IMR-90 (cell line): ENCODE measurements at regions not wholly inside any gene's neighbourhood (a gene's known extent, or its start where the extent isn't known, plus 50 kb on each side); places are given as distances from the start of the nearest gene placed in this dataset.
"Not testable (repeated sequence)": the region's sequence is repeated elsewhere in the genome, so short reads cannot be mapped to it uniquely, and the experiment has no call there.

Experiments used
- ATAC-seq: fragments of 200-7000 bp; cut with Tn5 transposase; 2 replicates; pipeline ENCODE4 v1.9.1; 2020; ENCODE audit warnings: low read depth, mild to moderate bottlenecking, moderate library complexity
- BruUV-seq: library from RNA; stranded (reverse); fragments of 400-500 nt; replicated peaks from 2 replicates; lab custom pipeline; 2021; lab: Mats Ljungman, UMichigan
- CTCF ChIA-PET: fragments of 300-600 bp; formaldehyde crosslinking; extraction: SDS; loops from one replicate; lab custom pipeline; 2021; ENCODE audit warnings: antibody characterized with exemption; lab: Yijun Ruan, JAX
- POLR2A ChIA-PET: fragments of 300-600 bp; sonication (Branson Sonifier 250); formaldehyde crosslinking; loops from one replicate; lab custom pipeline; 2022; ENCODE audit warnings: antibody characterized with exemption; ENCODE audit not compliant: unreplicated experiment; lab: Charles Lee
- DNase-seq: peaks from one replicate; pipeline ENCODE4 v3.0.0; 2013
- H2AFZ ChIP-seq: replicated peaks from 2 replicates; pipeline ENCODE3; 2013; ENCODE audit warnings: low read length, mild to moderate bottlenecking; ENCODE audit not compliant: poor library complexity
- H2AK5ac ChIP-seq: 2 replicates; pipeline ENCODE4 v1.6.1; 2013; ENCODE audit warnings: low read depth, low read length, inconsistent platforms
- H2AK9ac ChIP-seq: replicated peaks from 2 replicates; pipeline ENCODE3; 2013; ENCODE audit warnings: mild to moderate bottlenecking, low read depth, low read length, moderate library complexity; ENCODE audit not compliant: poor library complexity
- H2BK120ac ChIP-seq: 2 replicates; pipeline ENCODE4 v1.6.1; 2013; ENCODE audit warnings: low read depth, low read length, inconsistent platforms
- H2BK15ac ChIP-seq: 3 replicates; pipeline ENCODE4 v1.6.1; 2013; ENCODE audit warnings: low read depth, low read length, inconsistent platforms
- H2BK20ac ChIP-seq: 2 replicates; pipeline ENCODE4 v1.6.1; 2013; ENCODE audit warnings: low read depth, mild to moderate bottlenecking, inconsistent platforms, low read length, moderate library complexity
- H2BK5ac ChIP-seq: 2 replicates; pipeline ENCODE4 v1.6.1; 2013; ENCODE audit warnings: mild to moderate bottlenecking, low read depth, low read length, inconsistent platforms; ENCODE audit not compliant: poor library complexity, severe bottlenecking
- H3K14ac ChIP-seq: replicated peaks from 2 replicates; pipeline ENCODE4 v1.6.1; 2013; ENCODE audit warnings: low read depth, low read length, inconsistent platforms
- H3K18ac ChIP-seq: 2 replicates; pipeline ENCODE4 v1.6.1; 2013; ENCODE audit warnings: low read depth, low read length, control low read depth
- H3K23ac ChIP-seq: 2 replicates; pipeline ENCODE4 v1.6.1; 2013; ENCODE audit warnings: low read depth, low read length, inconsistent platforms
- H3K27ac ChIP-seq: 2 replicates; pipeline ENCODE4 v1.5.1; 2013; ENCODE audit warnings: mild to moderate bottlenecking, control low read depth, low read length; ENCODE audit not compliant: insufficient read depth
- H3K27me3 ChIP-seq: 2 replicates; pipeline ENCODE4 v1.6.1; 2013; ENCODE audit warnings: low read length; ENCODE audit not compliant: control insufficient read depth, insufficient read depth
- H3K36me3 ChIP-seq: 2 replicates; pipeline ENCODE4 v1.6.1; 2013; ENCODE audit warnings: low read length, mixed read lengths; ENCODE audit not compliant: control insufficient read depth, insufficient read depth
- H3K4ac ChIP-seq: 2 replicates; pipeline ENCODE4 v1.6.1; 2013; ENCODE audit warnings: low read depth, low read length, inconsistent platforms
- H3K4me1 ChIP-seq: 2 replicates; pipeline ENCODE4 v1.6.1; 2013; ENCODE audit warnings: low read length, mixed read lengths; ENCODE audit not compliant: control insufficient read depth, insufficient read depth
- H3K4me2 ChIP-seq: 2 replicates; pipeline ENCODE4 v1.6.1; 2013; ENCODE audit warnings: low read depth, mild to moderate bottlenecking, control low read depth, low read length, moderate library complexity
- H3K4me3 ChIP-seq: 2 replicates; pipeline ENCODE4 v1.5.1; 2013; ENCODE audit warnings: low read depth, mild to moderate bottlenecking, control low read depth, low read length, moderate library complexity; ENCODE audit not compliant: insufficient read depth
- H3K56ac ChIP-seq: 2 replicates; pipeline ENCODE4 v1.6.1; 2013; ENCODE audit warnings: low read length, inconsistent platforms; ENCODE audit not compliant: insufficient read depth; ENCODE audit errors: extremely low read depth
- H3K79me1 ChIP-seq, 2 experiments: 2 replicates each; pipeline ENCODE4 v1.6.1; 2013; ENCODE audit warnings: low read length in 2 of 2, inconsistent platforms in 1 of 2, low read depth in 1 of 2
- H3K9ac ChIP-seq: 2 replicates; pipeline ENCODE4 v1.6.1; 2013; ENCODE audit warnings: low read depth, low read length, control low read depth
- H3K9me1 ChIP-seq: 2 replicates; pipeline ENCODE4 v1.6.1; 2013; ENCODE audit warnings: low read length, inconsistent platforms; ENCODE audit not compliant: insufficient read depth
- H3K9me3 ChIP-seq: 2 replicates; pipeline ENCODE4 v1.6.1; 2013; ENCODE audit warnings: low read length; ENCODE audit not compliant: control insufficient read depth, insufficient read depth
- H4K20me1 ChIP-seq: 2 replicates; pipeline ENCODE4 v1.6.1; 2013; ENCODE audit warnings: low read length, inconsistent platforms; ENCODE audit not compliant: insufficient read depth
- H4K5ac ChIP-seq: 2 replicates; pipeline ENCODE4 v1.6.1; 2013; ENCODE audit warnings: mild to moderate bottlenecking, low read depth, low read length, control low read depth
- H4K8ac ChIP-seq, 2 experiments: 2 replicates each; pipeline ENCODE4 v1.6.1; 2013; ENCODE audit warnings: low read depth in 2 of 2, low read length in 2 of 2, control low read depth in 1 of 2, inconsistent platforms in 1 of 2
- H4K91ac ChIP-seq: 2 replicates; pipeline ENCODE4 v1.6.1; 2013; ENCODE audit warnings: low read depth, low read length, inconsistent platforms; ENCODE audit not compliant: insufficient read depth
- MAFK ChIP-seq: IDR thresholded peaks from 2 replicates; pipeline ENCODE4 v1.6.1; 2012; ENCODE audit warnings: low read depth, low read length, improper control_type of control experiment
- RAD21 ChIP-seq: IDR thresholded peaks from 2 replicates; pipeline ENCODE4 v1.6.1; 2012; ENCODE audit warnings: low read length, improper control_type of control experiment
- WGBS, 2 experiments: methylation state at CpG; one replicate each; pipeline versions ENCODE4 v1.1.5 to v1.1.7; 2013; ENCODE audit warnings: missing lambda C conversion rate in 2 of 2; ENCODE audit not compliant: insufficient read length in 1 of 2; ENCODE audit errors: extremely low coverage in 2 of 2; 5-methylcytosine and 5-hydroxymethylcytosine counted together
- dilution Hi-C: fragments of 300-500 bp; cut with HindIII; formaldehyde crosslinking; loops from one replicate; pipeline ENCODE4 v1.14.3; 2018; ENCODE audit warnings: low sequenced_read_pairs; ENCODE audit not compliant: unreplicated experiment
- in situ Hi-C: fragments of 300-500 bp; cut with MboI; formaldehyde crosslinking; loops from 3 replicates; pipeline ENCODE4 v1.14.3; 2019; ENCODE audit warnings: low sequenced_read_pairs, inconsistent platforms, mixed read lengths
- intact Hi-C: fragments of 100-400 bp; cut with micrococcal nuclease; formaldehyde crosslinking; loops from 2 replicates; pipeline ENCODE4 v1.10.0; 2022

DNA sequence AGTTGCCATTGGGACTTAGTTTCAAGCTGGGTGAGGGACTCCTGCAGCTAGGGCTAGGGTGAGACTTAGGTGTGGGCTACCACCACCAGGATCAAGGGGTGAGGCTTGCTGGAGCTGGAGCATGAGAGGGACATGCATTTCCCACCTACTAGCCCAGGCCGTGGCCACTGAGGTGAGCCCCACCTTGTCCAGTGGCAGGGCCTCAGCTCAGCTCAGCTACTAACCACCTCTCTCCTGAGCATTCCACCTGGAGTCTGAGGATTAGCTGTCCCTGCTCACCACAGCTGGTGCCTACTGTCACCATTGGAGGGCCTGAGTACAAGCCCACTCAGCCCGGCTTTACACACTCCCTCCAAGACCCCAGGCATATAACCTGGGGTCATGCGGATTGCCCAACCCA is 62.6 kb upstream of the MAGEH1 start:
- no peak overlapping the region for H2AFZ ChIP-seq
- H3K27ac ChIP-seq, result no peak overlapping the region
- no peak overlapping the region for H3K4me3 ChIP-seq
- no peaks in the 10 kb centered on the region for H3K27me3 ChIP-seq
- CTCF ChIA-PET, result no interaction called here
- H3K79me1 ChIP-seq, result no peaks in the 10 kb centered on the region
- dilution Hi-C loops (no loop called here), in situ Hi-C loops (no loop called here), intact Hi-C loops (no loop called here)
- no peak overlapping the region for H2AK9ac ChIP-seq
- no peaks in the 10 kb centered on the region for H3K4me1 ChIP-seq
- no peak overlapping the region for H4K8ac ChIP-seq
- H3K56ac ChIP-seq, result no peak overlapping the region
- ATAC-seq, result no peak
- H3K23ac ChIP-seq, result no peak overlapping the region
- H3K9me1 ChIP-seq, result no peaks in the 10 kb centered on the region
- no peak overlapping the region for H3K4ac ChIP-seq
- BruUV-seq, result no TSS peak
- H4K5ac ChIP-seq, result no peak overlapping the region
- no peak overlapping the region for H2AK5ac ChIP-seq
- H2BK5ac ChIP-seq, result no peak overlapping the region
- POLR2A ChIA-PET, result no interaction called here
- H4K91ac ChIP-seq, result no peak overlapping the region
- no peak for DNase-seq
- no peak overlapping the region for H3K4me2 ChIP-seq
- no peak overlapping the region for H3K14ac ChIP-seq
- no peak overlapping the region for H2BK20ac ChIP-seq
- no peaks in the 10 kb centered on the region for H3K36me3 ChIP-seq
- H2BK15ac ChIP-seq, result no peak overlapping the region
- H3K9ac ChIP-seq, result no peak overlapping the region
- H3K18ac ChIP-seq, result no peak overlapping the region
- no peak for TF ChIP-seq RAD21
- TF ChIP-seq MAFK, result no peak
- no peak overlapping the region for H2BK120ac ChIP-seq
- H4K20me1 ChIP-seq, result no peaks in the 10 kb centered on the region
- H3K9me3 ChIP-seq, result no peaks in the 10 kb centered on the region
- WGBS, 2 experiments, result 83% methylated on average over 1 of the region's 3 CpGs; no CpG with 5 or more reads in 1 of the 2 experiments

DNA sequence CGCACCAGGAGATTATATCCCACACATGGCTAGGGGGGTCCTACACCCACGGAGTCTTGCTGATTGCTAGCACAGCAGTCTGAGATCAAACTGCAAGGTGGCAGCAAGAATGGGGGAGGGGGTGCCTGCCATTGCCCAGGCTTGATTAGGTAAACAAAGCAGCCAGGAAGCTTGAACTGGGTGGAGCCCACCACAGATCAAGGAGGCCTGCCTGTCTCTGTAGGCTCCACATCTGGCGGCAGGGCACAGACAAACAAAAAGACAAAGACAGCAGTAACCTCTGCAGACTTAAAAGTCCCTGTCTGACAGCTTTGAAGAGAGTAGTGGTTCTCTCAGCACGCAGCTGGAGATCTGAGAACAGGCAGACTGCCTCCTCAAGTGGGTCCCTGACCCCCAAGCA is 55.1 kb upstream of the MAGEH1 start:
- H3K79me1 ChIP-seq, dilution Hi-C loops, CTCF ChIA-PET, H3K9ac ChIP-seq, H3K9me3 ChIP-seq, H3K14ac ChIP-seq, H3K4me3 ChIP-seq, in situ Hi-C loops, H2BK20ac ChIP-seq, H3K9me1 ChIP-seq, H3K4ac ChIP-seq, H4K91ac ChIP-seq, ATAC-seq, H3K23ac ChIP-seq, H3K4me2 ChIP-seq, H4K20me1 ChIP-seq, H3K4me1 ChIP-seq, H2AFZ ChIP-seq, H4K8ac ChIP-seq, H3K27me3 ChIP-seq, H2BK5ac ChIP-seq, H2BK120ac ChIP-seq, H3K56ac ChIP-seq, H3K18ac ChIP-seq, H3K27ac ChIP-seq, H2AK5ac ChIP-seq, H2AK9ac ChIP-seq, DNase-seq, H4K5ac ChIP-seq, POLR2A ChIA-PET, BruUV-seq, intact Hi-C loops, H2BK15ac ChIP-seq, H3K36me3 ChIP-seq: not testable (repeated sequence)
- no CpG with 5 or more reads among the region's 4 CpGs for WGBS, 2 experiments
